ENCODE measurements at regions not wholly inside any gene's neighbourhood (a gene's known extent, or its start where the extent isn't known, plus 50 kb on each side); places are given as distances from the start of the nearest gene placed in this dataset.

DNA sequence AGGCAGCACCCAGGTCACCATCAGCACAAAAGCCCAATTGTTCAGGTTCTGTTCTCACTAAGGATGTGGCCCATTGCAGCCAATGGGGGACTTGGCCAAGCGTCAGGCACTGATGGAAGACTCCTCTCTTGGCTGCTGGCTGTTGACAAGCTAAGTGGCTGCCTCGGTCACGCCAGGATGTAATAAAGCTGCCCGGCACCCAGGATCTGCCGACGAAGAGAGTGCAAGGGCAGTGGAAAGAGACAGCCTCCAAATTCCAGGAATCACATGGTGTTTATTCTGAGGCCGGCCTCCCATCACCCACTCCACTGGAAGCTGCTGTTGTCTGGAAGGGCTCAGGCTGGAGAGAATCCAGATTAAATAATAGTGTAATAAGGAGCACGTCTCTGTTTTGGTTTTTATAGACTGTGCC lies 451.8 kb upstream of the TBX3 start:
- Mint-ChIP-seq H3K27me3 (ENCODE audit: low read depth in 3 of 3) (peaks cover 0 to 1% (median 0%) of the 10 kb centered on the region in 3 donors), H3K4me1 (no peaks in the 10 kb centered on the region), H3K27ac (no peak overlapping the region), H3K36me3 (no peaks in the 10 kb centered on the region), H3K4me3 (no peak overlapping the region), H3K9me3 (peaks cover 0 to 8% (median 4%) of the 10 kb centered on the region in 7 donors)
- intact Hi-C loops (cut with micrococcal nuclease) = no loop called here
- TF ChIP-seq, protein P1, sequence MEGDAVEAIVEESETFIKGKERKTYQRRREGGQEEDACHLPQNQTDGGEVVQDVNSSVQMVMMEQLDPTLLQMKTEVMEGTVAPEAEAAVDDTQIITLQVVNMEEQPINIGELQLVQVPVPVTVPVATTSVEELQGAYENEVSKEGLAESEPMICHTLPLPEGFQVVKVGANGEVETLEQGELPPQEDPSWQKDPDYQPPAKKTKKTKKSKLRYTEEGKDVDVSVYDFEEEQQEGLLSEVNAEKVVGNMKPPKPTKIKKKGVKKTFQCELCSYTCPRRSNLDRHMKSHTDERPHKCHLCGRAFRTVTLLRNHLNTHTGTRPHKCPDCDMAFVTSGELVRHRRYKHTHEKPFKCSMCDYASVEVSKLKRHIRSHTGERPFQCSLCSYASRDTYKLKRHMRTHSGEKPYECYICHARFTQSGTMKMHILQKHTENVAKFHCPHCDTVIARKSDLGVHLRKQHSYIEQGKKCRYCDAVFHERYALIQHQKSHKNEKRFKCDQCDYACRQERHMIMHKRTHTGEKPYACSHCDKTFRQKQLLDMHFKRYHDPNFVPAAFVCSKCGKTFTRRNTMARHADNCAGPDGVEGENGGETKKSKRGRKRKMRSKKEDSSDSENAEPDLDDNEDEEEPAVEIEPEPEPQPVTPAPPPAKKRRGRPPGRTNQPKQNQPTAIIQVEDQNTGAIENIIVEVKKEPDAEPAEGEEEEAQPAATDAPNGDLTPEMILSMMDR (IDR thresholded peaks at IDR 0.05) = no peak
- Histone ChIP-seq H3K36me3 (replicated peaks in 1 of 2; ENCODE audit: control insufficient read depth in 1 of 2, insufficient read depth in 2 of 2, low read length in 2 of 2) (no peaks in the 10 kb centered on the region), H3K4me2 (replicated peaks; ENCODE audit: extremely low read depth, low read length, poor library complexity, severe bottlenecking) (no peak overlapping the region), H3K27ac (ENCODE audit: low read depth in 1 of 2, low read length in 2 of 2) (no peak overlapping the region), H3K9me3 (replicated peaks in 1 of 2; ENCODE audit: control insufficient read depth in 1 of 2, insufficient read depth in 1 of 2, low read length in 2 of 2) (peaks cover 0 to 12% of the 10 kb centered on the region in 2 donors), H4K20me1 (ENCODE audit: insufficient read depth, low read length) (no peaks in the 10 kb centered on the region), H3K79me2 (ENCODE audit: insufficient read depth, low read length) (no peaks in the 10 kb centered on the region), H3K4me3 (replicated peaks in 1 of 3; ENCODE audit: low read depth in 2 of 3, low read length in 3 of 3) (no peak overlapping the region), H3K9ac (ENCODE audit: insufficient read depth, low read length, poor library complexity, severe bottlenecking) (no peak overlapping the region), H3K27me3 (ENCODE audit: control insufficient read depth in 2 of 2, insufficient read depth in 2 of 2, low read length in 2 of 2) (no peaks in the 10 kb centered on the region), H2AFZ (ENCODE audit: insufficient read depth, low read depth, low read length, poor library complexity, severe bottlenecking) (no peak overlapping the region), H3K4me1 (ENCODE audit: control insufficient read depth in 1 of 2, insufficient read depth in 2 of 2, low read length in 2 of 2) (no peaks in the 10 kb centered on the region)
- 43% methylated on average over 5 of the region's 8 CpGs for WGBS (ENCODE audit: insufficient coverage)
- no peak for DNase-seq

DNA sequence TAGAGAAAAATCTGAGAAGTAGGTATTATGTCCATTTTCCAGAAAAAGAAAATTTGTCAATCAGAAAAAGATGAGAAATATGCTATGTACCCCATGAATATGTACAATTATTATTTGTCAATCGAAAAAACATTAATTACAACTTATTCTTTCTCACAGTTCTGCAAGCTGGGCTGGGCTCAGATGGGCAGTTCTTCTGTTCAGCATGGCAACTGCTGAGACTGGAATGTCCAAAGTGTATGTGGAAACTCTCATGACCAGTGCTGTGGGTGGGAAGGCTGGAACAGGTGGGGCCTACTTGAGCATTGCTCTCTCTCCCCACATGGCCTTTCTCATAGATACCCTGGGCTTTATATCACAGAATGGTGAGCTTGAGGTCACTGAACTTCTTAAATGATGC lies 450.3 kb upstream of the TBX3 start:
- TF ChIP-seq, protein P1 (IDR thresholded peaks at IDR 0.05) = no peak
- Mint-ChIP-seq H3K4me3 (no peak overlapping the region), H3K9me3 (peaks cover 0 to 8% (median 5%) of the 10 kb centered on the region in 7 donors), H3K4me1 (no peaks in the 10 kb centered on the region), H3K36me3 (no peaks in the 10 kb centered on the region), H3K27ac (no peak overlapping the region), H3K27me3 (ENCODE audit: low read depth in 3 of 3) (peaks cover 0 to 1% (median 0%) of the 10 kb centered on the region in 3 donors)
- H3K27me3 ChIP-seq (ENCODE audit: control insufficient read depth in 2 of 2, insufficient read depth in 2 of 2, low read length in 2 of 2) = no peaks in the 10 kb centered on the region
- H3K4me3 ChIP-seq (replicated peaks in 1 of 3; ENCODE audit: low read depth in 2 of 3, low read length in 3 of 3) = no peak overlapping the region
- no peaks in the 10 kb centered on the region for H3K4me1 ChIP-seq (ENCODE audit: control insufficient read depth in 1 of 2, insufficient read depth in 2 of 2, low read length in 2 of 2)
- no peak for DNase-seq
- no peak overlapping the region for H3K27ac ChIP-seq (ENCODE audit: low read depth in 1 of 2, low read length in 2 of 2)
- H3K36me3 ChIP-seq (replicated peaks in 1 of 2; ENCODE audit: control insufficient read depth in 1 of 2, insufficient read depth in 2 of 2, low read length in 2 of 2) = no peaks in the 10 kb centered on the region
- peaks cover 0 to 12% of the 10 kb centered on the region in 2 donors for H3K9me3 ChIP-seq (replicated peaks in 1 of 2; ENCODE audit: control insufficient read depth in 1 of 2, insufficient read depth in 1 of 2, low read length in 2 of 2)
- intact Hi-C loops (cut with micrococcal nuclease) = no loop called here
- no peak overlapping the region for H3K9ac ChIP-seq (ENCODE audit: insufficient read depth, low read length, poor library complexity, severe bottlenecking)
- no peak overlapping the region for H3K4me2 ChIP-seq (replicated peaks; ENCODE audit: extremely low read depth, low read length, poor library complexity, severe bottlenecking)
- H4K20me1 ChIP-seq (ENCODE audit: insufficient read depth, low read length) = no peaks in the 10 kb centered on the region
- no peaks in the 10 kb centered on the region for H3K79me2 ChIP-seq (ENCODE audit: insufficient read depth, low read length)
- no CpG with 5 or more reads among the region's 1 CpG for WGBS (ENCODE audit: insufficient coverage)
- H2AFZ ChIP-seq (ENCODE audit: insufficient read depth, low read depth, low read length, poor library complexity, severe bottlenecking) = no peak overlapping the region
